Heart right ventricle (tissue), 16 donors: ENCODE measurements at regions not wholly inside any gene's neighbourhood (a gene's known extent, or its start where the extent isn't known, plus 50 kb on each side); places are given as distances from the start of the nearest gene placed in this dataset.

Experiments used
- ATAC-seq, 8 donors: fragments of 200-7000 bp; cut with Tn5 transposase; one replicate each; pipeline ENCODE4 v1.9.1; 2020; ENCODE audit warnings: mild to moderate bottlenecking in 8 of 8, moderate library complexity in 8 of 8, moderate number of reproducible peaks in 1 of 8
- DNase-seq, 2 donors: peaks; one replicate each; pipeline ENCODE4 v3.0.0-alpha.2; 2020
- H3K27ac ChIP-seq, 10 donors: fragments of 200-600 bp; sonication (generic) in 2 of 10; one replicate each; pipeline versions ENCODE4 v1.5.0 to v1.8.0; 2020 to 2022; ENCODE audit warnings: mild to moderate bottlenecking in 3 of 10
- H3K27me3 ChIP-seq, 7 donors: fragments of 200-600 bp; one replicate each; pipeline ENCODE4 v1.8.0; 2021 to 2022; ENCODE audit warnings: mild to moderate bottlenecking in 2 of 7
- H3K36me3 ChIP-seq, 9 donors: fragments of 200-600 bp; sonication (generic) in 1 of 9; one replicate each; pipeline versions ENCODE4 v1.5.0 to v1.8.0; 2020 to 2022; ENCODE audit warnings: mild to moderate bottlenecking in 2 of 9
- H3K4me1 ChIP-seq, 9 donors: fragments of 200-600 bp; sonication (generic) in 1 of 9; one replicate each; pipeline versions ENCODE4 v1.5.0 to v1.8.0; 2020 to 2022; ENCODE audit warnings: mild to moderate bottlenecking in 4 of 9
- H3K4me3 ChIP-seq, 10 donors: fragments of 200-600 bp; sonication (generic) in 2 of 10; one replicate each; pipeline versions ENCODE4 v1.5.0 to v1.8.0; 2020 to 2022; ENCODE audit warnings: mild to moderate bottlenecking in 7 of 10, moderate library complexity in 2 of 10
- H3K9me3 ChIP-seq, 11 donors: fragments of 200-600 bp in 10 of 11; sonication (generic) in 2 of 11; one replicate each; pipeline versions ENCODE4 v1.5.0 to v1.8.0; 2013 to 2022; ENCODE audit warnings: mild to moderate bottlenecking in 2 of 11, control low read depth in 1 of 11, moderate library complexity in 1 of 11
- WGBS, 2 donors: extraction: QIAGEN DNeasy Blood & Tissue Kit; methylation state at CpG; one replicate each; pipeline ENCODE4 v1.1.7; 2013; ENCODE audit warnings: inconsistent platforms in 1 of 2; 5-methylcytosine and 5-hydroxymethylcytosine counted together
- intact Hi-C, 10 donors: fragments of 100-400 bp; cut with DNase I; formaldehyde crosslinking; loops; one replicate each; pipeline versions ENCODE4 v1.11.1 to v1.14.2; 2022
- TF ChIP-seq, protein P1 (sequence below), 9 donors: fragments of 200-600 bp; sonication (generic) in 2 of 9; IDR thresholded peaks; one replicate each; pipeline versions ENCODE4 v1.5.0 to v1.8.0; 2021 to 2022; ENCODE audit warnings: antibody characterized with exemption in 9 of 9, mild to moderate bottlenecking in 5 of 9, moderate library complexity in 1 of 9
- donor health status: Arrhythmogenic right ventricular cardiomyopathy.
- donor health status: ischemic (EF 13 %, LVEDD 7.1; RV severe dilation, severe dysfunction).
- donor health status: healthy with polysubstance abuse.
- donor health status: DM: no; HTN: yes; CAD: no.
- donor health status: DM: no; HTN: no; CAD: no.
- donor health status: ischemic (EF 25% LVEDD 6.9; RV normal size, moderate dysfunction).
- donor health status: ischemic (EF 25% LVEDD 5.7; RV mildly dilated, moderate dysfunction).
- donor health status: healthy.
- donor health status: DM: yes; HTN: yes; CAD: no.
- donor health status: Ischemic cardiomyopathy.
- donor health status: ischemic (EF 35%, LVEDD 5.7; RV mildly dilated, moderate dysfunction).
- donor health status: nonischemic (EF 11% LVEDD 7.7; RV severe dilation, severe dysfunction).
- donor health status: DM: yes; HTN: yes; CAD: no.
- donor health status: PGD.
- donor health status: ischemic (EF 29% LVEDD 5.4; RV normal size, mild dysfunction).
- donor health status: nonischemic (EF 23%, LVEDD 6.1; RV moderate dilation, normal function).

DNA sequence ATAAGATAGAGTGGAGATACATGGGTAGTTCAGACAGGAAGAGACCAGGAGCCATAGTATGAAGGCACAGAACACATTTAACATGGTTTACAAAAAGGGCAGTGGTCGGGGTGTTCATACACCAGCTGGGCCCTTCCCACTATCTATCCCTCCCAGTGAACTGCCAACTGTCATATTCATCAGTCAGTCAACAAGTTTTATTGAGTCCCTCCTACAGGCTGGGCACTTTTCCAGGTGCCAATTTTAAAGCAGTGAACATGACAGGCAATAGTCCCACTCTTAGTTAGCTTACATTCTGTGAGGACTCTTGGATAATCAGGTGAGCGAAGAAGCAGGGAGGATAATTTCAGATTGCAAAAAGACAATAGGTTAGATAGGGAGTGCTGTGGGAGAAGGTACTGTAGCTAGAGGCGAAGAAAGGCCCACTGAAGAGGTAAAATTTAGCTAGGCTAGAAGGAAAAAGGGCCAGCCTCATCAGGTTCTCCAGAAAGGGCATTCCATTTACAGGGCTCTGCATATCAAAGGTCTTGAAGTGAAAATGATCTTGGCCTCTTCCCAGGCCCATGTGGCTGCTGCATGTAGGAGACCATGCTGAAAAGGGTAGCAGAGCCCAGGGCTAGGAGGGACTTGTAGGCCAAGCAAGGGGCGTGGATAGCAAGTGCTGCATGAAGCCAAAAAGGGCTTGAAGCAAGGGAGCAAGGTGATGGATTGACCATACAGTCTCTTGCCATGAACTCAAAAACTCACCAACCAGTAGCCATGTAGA, 274.7 kb upstream of the SNX7 start:
- H3K36me3 ChIP-seq: no peaks in the 10 kb centered on the region
- peaks cover 0 to 37% (median 0%) of the 10 kb centered on the region in 9 donors for H3K4me1 ChIP-seq
- ATAC-seq: no peak
- no peaks in the 10 kb centered on the region for H3K27me3 ChIP-seq
- TF ChIP-seq, protein P1, sequence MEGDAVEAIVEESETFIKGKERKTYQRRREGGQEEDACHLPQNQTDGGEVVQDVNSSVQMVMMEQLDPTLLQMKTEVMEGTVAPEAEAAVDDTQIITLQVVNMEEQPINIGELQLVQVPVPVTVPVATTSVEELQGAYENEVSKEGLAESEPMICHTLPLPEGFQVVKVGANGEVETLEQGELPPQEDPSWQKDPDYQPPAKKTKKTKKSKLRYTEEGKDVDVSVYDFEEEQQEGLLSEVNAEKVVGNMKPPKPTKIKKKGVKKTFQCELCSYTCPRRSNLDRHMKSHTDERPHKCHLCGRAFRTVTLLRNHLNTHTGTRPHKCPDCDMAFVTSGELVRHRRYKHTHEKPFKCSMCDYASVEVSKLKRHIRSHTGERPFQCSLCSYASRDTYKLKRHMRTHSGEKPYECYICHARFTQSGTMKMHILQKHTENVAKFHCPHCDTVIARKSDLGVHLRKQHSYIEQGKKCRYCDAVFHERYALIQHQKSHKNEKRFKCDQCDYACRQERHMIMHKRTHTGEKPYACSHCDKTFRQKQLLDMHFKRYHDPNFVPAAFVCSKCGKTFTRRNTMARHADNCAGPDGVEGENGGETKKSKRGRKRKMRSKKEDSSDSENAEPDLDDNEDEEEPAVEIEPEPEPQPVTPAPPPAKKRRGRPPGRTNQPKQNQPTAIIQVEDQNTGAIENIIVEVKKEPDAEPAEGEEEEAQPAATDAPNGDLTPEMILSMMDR (IDR thresholded peaks at IDR 0.05): no peak
- DNase-seq: no peak
- H3K27ac ChIP-seq: peak overlapping the region in 1 of 10 donors; percentile 83
- H3K9me3 ChIP-seq: no peaks in the 10 kb centered on the region
- 81 to 85% methylated on average over 4 of the region's 4 CpGs for WGBS, 2 donors
- no peak overlapping the region for H3K4me3 ChIP-seq
- intact Hi-C loops: loop anchor here in 1 of 10 donors (1.0 kb wide), 1 partner anchor 12 kb away; no protein-coding TSS in a partner anchor

DNA sequence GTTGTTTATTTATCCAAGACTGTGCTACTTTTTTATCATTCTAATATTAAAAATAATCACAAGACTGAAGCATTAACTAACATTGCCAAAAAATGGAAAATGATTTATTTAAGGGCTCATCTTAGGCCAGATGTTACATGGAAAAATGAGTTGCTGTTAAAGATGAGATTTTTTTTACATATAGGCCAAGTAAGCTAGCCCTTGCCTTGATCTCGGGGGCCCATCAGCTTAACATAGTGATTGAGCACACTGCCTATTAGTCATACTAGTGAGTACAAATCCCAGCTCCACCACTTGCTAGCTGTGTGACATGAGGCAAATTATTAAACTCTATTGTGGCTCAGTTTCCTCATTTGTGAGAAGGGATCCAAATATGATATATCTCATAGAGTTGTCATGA, 275.9 kb upstream of the SNX7 start:
- no peaks in the 10 kb centered on the region for H3K36me3 ChIP-seq
- no peaks in the 10 kb centered on the region for H3K27me3 ChIP-seq
- DNase-seq (no peak), ATAC-seq (no peak)
- no peak overlapping the region for H3K27ac ChIP-seq
- WGBS, 2 donors: 81 to 85% methylated on average over 1 of the region's 1 CpG
- H3K4me1 ChIP-seq: peaks cover 0 to 38% (median 0%) of the 10 kb centered on the region in 9 donors
- intact Hi-C loops: no loop called here
- H3K9me3 ChIP-seq: no peaks in the 10 kb centered on the region
- TF ChIP-seq, protein P1 (IDR thresholded peaks at IDR 0.05): no peak
- H3K4me3 ChIP-seq: no peak overlapping the region

GRCh38 chr1:98384461-98385141, 276.9 kb upstream of the SNX7 start:
- intact Hi-C loops: no loop called here
- Histone ChIP-seq H3K27me3 (no peaks in the 10 kb centered on the region), H3K9me3 (no peaks in the 10 kb centered on the region), H3K4me1 (peaks cover 0 to 31% (median 0%) of the 10 kb centered on the region in 9 donors), H3K36me3 (no peaks in the 10 kb centered on the region), H3K27ac (no peak overlapping the region), H3K4me3 (no peak overlapping the region)
- DNase-seq (no peak), ATAC-seq (no peak)
- TF ChIP-seq, protein P1 (IDR thresholded peaks at IDR 0.05): no peak
- WGBS, 2 donors: 68 to 72% methylated on average over 6 of the region's 6 CpGs

- 49 to 57% methylated on average over 5 of the region's 5 CpGs for WGBS, 2 donors
- DNase-seq (no peak), ATAC-seq (no peak)
- TF ChIP-seq, protein P1 (IDR thresholded peaks at IDR 0.05): no peak
- Histone ChIP-seq H3K4me3 (no peak overlapping the region), H3K27ac (no peak overlapping the region), H3K9me3 (no peaks in the 10 kb centered on the region), H3K36me3 (no peaks in the 10 kb centered on the region), H3K27me3 (no peaks in the 10 kb centered on the region), H3K4me1 (peaks cover 0 to 18% (median 0%) of the 10 kb centered on the region in 9 donors)
- intact Hi-C loops: no loop called here
Measured at GRCh38 chr1:98382986-98383740, 278.4 kb upstream of the SNX7 start.
